GM06990 (cell line): ENCODE measurements at regions not wholly inside any gene's neighbourhood (a gene's known extent, or its start where the extent isn't known, plus 50 kb on each side); places are given as distances from the start of the nearest gene placed in this dataset.

ENCODE experiments used
- DNase-seq: peaks from one replicate; pipeline ENCODE4 v3.0.0-alpha.2; 2011; ENCODE audit not compliant: insufficient read length; ENCODE audit errors: extremely low read depth
- H3K27me3 ChIP-seq: replicated peaks from 2 replicates; pipeline ENCODE4 v1.6.0; 2011; ENCODE audit warnings: low read length; ENCODE audit not compliant: control insufficient read depth, insufficient read depth
- H3K36me3 ChIP-seq: 2 replicates; pipeline ENCODE4 v1.5.1; 2011; ENCODE audit warnings: low read length; ENCODE audit not compliant: control insufficient read depth, insufficient read depth
- H3K4me3 ChIP-seq: replicated peaks from 2 replicates; pipeline ENCODE4 v1.5.1; 2011; ENCODE audit warnings: low read depth, mild to moderate bottlenecking, control low read depth, low read length
- TF ChIP-seq, protein P1 (sequence below): IDR thresholded peaks from 2 replicates; pipeline ENCODE4 v1.5.1; 2011; ENCODE audit warnings: low read length, control low read depth, mild to moderate bottlenecking, inconsistent platforms; ENCODE audit not compliant: insufficient read depth, poor library complexity, severe bottlenecking

DNA sequence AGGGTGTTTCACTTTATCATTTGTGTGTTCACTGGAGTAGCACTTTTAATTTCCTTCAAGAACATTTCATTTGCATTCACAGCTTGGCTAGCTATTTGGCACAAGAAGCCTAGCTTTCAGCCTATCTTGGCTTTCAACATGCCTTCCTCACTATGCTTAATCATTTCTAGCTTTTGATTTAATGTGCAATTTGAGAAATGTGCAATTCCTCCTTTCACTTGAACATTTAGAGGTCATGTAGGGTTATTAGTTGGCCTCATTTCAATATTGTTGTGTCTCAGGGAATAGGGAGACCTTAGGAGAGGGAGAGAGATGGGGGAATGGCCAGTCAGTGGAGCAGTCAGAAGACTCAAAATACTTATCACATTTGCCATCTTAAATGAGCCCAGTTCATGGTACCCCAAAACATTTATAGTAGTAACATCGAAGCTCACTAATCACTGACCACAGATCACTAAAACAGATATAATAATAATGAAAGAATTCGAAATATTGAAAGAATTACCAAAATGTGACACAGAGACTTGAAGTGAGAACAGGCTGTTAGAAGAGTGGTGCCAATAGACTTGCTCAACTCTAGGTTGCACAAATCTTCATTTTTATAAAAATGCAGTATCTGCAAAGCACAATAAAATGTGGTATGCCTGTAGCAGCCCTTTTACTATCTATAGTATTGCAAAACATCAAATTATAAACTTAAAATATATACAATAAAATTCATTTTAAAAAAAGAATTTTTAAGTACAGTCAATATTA is 561.2 kb downstream of the METTL4 start:
- no peaks in the 10 kb centered on the region for H3K36me3 ChIP-seq
- no peaks in the 10 kb centered on the region for H3K27me3 ChIP-seq
- TF ChIP-seq, protein P1, sequence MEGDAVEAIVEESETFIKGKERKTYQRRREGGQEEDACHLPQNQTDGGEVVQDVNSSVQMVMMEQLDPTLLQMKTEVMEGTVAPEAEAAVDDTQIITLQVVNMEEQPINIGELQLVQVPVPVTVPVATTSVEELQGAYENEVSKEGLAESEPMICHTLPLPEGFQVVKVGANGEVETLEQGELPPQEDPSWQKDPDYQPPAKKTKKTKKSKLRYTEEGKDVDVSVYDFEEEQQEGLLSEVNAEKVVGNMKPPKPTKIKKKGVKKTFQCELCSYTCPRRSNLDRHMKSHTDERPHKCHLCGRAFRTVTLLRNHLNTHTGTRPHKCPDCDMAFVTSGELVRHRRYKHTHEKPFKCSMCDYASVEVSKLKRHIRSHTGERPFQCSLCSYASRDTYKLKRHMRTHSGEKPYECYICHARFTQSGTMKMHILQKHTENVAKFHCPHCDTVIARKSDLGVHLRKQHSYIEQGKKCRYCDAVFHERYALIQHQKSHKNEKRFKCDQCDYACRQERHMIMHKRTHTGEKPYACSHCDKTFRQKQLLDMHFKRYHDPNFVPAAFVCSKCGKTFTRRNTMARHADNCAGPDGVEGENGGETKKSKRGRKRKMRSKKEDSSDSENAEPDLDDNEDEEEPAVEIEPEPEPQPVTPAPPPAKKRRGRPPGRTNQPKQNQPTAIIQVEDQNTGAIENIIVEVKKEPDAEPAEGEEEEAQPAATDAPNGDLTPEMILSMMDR = no peak
- no peak for DNase-seq
- no peak overlapping the region for H3K4me3 ChIP-seq

DNA sequence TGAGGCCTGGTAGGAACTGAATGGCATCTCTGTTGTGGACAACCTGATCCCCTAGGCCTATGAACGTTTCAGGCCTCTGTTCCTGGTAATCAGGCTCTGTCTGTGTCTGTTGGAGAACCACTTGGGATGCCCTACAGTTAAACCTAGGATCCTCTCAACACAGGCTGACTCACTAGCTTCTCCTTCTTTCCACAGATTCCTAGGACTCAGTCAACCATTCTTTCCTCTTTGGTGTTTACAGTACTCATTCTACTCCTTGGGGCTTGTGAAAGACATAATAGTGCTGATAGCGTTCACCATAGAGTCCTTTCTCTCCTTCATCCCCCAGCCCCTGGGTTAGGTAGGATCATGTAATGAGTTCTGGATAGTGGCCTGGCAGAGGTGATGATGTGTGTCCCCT is 544.3 kb downstream of the METTL4 start:
- Histone ChIP-seq H3K4me3 (no peak overlapping the region), H3K27me3 (no peaks in the 10 kb centered on the region), H3K36me3 (no peaks in the 10 kb centered on the region)
- TF ChIP-seq, protein P1 = no peak
- no peak for DNase-seq

DNA sequence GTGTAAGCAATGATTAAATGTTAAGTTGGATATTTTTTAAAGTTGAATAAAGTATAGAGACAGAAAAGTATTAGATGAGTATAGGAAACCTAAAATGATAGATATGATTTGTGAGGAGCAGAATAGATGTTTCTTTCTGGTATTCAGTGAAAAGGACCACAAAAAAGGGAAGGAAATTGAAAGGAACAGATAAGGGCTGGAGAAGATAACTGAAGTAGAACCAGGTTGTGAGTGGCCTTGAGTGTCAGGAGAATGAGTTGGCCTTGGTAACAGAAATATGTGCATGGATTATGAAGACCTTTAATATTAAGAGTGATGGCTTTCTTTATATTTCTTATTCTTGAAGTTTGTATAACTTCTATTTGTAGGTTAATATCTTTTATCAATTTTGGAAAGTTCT is 543.5 kb downstream of the METTL4 start:
- no peaks in the 10 kb centered on the region for H3K36me3 ChIP-seq
- no peak for DNase-seq

DNA sequence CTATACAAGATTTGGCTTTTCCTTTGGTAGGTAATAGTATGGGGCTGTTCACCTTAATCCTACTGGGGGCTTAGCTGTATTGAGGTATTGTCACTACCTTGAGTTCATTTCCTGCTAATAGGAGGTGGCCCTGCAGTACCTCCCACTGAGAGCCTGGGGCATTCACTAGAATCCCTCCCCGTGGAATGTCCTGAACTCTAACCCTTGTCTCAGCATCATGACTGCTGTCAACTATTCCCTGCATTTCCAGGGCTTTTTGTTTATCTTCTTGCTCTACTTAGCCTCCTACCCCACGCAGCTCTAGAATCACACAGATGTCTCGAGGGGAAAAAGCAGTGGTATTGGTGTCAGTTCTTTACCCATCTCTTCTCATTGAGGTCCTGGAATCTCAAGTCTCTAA is 542.3 kb downstream of the METTL4 start:
- H3K36me3 ChIP-seq = no peaks in the 10 kb centered on the region
- TF ChIP-seq, protein P1 = no peak

More for the DNA sequence above, 543.5 kb downstream of the METTL4 start:
- TF ChIP-seq, protein P1 = no peak
- no peak overlapping the region for H3K4me3 ChIP-seq
- no peaks in the 10 kb centered on the region for H3K27me3 ChIP-seq

DNA sequence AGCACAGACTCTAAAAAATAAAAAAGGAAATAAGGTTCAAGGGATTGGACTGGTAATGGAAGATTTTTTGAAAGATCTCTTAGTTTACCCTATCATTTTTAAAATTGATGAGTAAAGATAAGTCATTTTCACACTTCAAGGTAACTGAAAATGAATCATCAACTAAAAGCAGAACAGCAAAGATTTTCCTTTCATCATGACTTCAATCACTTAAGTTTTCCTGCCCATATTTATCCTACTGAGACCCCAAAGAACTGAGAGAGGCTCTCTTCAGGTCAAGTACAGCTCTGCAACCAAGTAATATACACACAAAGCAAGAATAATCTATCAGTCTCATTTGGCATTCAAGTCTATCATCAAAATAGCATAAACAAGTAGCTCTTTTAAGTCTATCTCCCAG is 540.7 kb downstream of the METTL4 start:
- Histone ChIP-seq H3K27me3 (no peaks in the 10 kb centered on the region), H3K36me3 (no peaks in the 10 kb centered on the region), H3K4me3 (no peak overlapping the region)
- TF ChIP-seq, protein P1 = no peak
- no peak for DNase-seq

More for the DNA sequence above, 542.3 kb downstream of the METTL4 start:
- no peaks in the 10 kb centered on the region for H3K27me3 ChIP-seq
- no peak overlapping the region for H3K4me3 ChIP-seq
- DNase-seq = no peak

DNA sequence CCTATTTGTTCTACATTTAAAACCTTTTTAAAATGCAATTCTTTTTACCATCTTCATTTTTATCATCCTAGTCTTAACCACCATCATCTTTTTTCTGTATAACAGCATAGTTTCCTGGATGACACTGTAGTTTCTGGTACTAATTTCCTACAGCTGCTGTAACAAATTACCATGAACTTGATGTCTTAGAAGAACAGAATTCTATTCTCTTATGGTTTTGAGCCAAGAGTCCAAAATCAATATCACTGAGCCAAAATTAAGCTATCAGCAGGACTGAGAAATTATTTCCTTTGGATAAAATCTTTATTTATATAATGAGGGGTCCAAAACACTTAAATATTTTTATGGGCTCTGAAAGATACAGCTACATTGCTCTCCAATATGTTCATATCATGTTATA is 539.3 kb downstream of the METTL4 start:
- DNase-seq = no peak
- TF ChIP-seq, protein P1 = no peak
- no peaks in the 10 kb centered on the region for H3K27me3 ChIP-seq
- H3K4me3 ChIP-seq = no peak overlapping the region
- no peaks in the 10 kb centered on the region for H3K36me3 ChIP-seq
